HG02798 (cell line): ENCODE measurements at regions not wholly inside any gene's neighbourhood (a gene's known extent, or its start where the extent isn't known, plus 50 kb on each side); places are given as distances from the start of the nearest gene placed in this dataset.
"Not testable (repeated sequence)": the region's sequence is repeated elsewhere in the genome, so short reads cannot be mapped to it uniquely, and the experiment has no call there.

Source experiments
- ATAC-seq: cut with Tn5 transposase; IDR thresholded peaks from one replicate; pipeline ENCODE4 v1.9.1; 2021; ENCODE audit warnings: mild to moderate bottlenecking; ENCODE audit not compliant: unreplicated experiment, poor library complexity

GRCh38 chr10:108362296-108362695 lies 1197.8 kb upstream of the SORCS1 start:
- no peak for ATAC-seq

DNA sequence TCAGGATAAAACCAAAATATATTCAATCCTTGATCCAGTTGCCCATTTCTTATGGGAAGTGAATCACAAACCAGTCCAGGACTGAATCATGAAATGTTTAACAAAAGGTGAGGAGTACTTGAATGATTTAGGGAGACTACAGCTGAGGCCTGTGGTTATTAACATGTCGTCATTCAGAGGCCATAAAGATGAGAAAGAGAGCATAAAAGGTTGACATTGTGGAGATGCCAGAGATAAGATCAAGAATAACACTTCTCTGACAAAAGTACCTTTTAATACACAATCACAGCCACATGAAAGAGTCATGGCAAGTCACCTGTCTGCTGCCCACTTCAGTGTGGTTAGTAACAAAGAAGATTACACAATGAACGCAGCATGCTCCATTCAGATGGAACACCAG lies 1195.7 kb upstream of the SORCS1 start:
- ATAC-seq, result no peak

DNA sequence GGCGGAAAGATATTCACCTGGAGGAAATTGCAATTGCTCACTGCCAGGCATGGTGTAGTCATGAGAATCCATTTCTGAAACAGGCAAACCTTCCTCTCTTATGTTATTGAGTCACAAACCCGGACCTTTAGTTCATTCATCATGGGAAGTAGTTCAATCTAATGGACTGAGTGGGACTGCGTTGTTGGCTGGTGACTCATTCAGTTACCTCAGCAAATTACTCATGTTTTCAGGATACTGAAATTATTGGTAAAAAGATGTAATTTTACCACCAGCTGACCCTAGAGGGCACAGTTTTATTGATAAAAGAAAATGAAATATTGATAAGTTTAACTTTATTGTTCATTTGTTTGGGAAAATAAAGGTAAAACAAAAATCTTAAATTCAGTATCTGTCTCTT lies 1194.4 kb upstream of the SORCS1 start:
- peak; percentile 64 for ATAC-seq

DNA sequence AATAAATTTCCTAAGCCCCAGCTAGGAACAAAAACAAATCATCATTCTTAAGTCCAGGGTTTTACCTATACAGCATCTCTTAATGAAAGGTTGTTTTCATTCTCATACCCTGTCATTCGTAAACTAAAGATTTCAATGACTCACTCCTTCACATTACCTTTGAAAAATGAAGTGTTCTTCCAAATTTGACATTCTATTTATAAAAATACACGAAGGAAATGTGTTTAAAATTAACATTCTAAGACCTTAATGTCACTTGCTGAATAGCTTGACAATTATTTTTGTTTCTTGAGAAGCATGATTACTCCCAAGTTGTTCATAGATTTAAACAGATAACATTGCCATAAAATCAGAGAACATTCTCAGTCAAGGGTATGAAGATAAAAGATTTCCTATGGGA lies 1188.3 kb upstream of the SORCS1 start:
- no peak for ATAC-seq

GRCh38 chr10:108348215-108348614 lies 1183.7 kb upstream of the SORCS1 start:
- no peak for ATAC-seq

GRCh38 chr10:108346066-108346465 lies 1181.6 kb upstream of the SORCS1 start:
- ATAC-seq, result no peak

DNA sequence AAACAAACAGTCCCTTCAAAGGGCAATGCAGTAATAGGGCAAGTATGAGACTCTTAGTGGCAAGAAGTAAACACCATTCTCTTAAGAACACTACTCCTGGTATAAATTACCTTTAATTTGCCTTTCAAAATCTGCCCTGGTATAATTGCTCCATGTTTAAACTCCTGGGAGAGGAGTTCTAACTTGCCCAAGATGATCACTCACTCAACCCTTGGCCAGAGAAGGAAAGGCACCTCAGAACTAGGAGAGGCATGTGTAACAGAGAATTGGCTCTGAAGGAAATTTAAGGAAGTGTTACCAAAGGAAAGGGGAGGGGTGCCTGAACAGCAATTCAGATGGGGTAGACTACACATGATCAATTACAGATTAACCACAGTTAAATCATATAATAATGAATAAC lies 1173.6 kb upstream of the SORCS1 start:
- no peak for ATAC-seq

DNA sequence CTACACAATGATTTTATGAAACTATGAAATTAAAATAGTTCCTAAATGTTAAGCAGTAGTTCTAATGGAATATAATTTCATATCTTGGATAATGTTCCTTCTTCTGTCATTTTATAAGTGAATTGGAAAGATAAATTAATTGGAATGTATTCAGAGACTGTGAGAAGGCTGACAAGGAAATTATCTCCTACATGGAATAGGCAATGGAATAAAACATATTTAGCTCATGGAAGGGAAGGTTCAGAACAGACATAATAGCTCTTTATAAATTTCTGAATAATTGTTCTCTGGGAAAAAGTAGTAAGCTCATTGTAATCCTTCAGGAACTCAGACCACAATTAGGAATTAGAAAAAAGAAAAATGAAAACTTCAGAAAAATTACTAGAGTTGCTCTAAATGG lies 1172.3 kb upstream of the SORCS1 start:
- no peak for ATAC-seq

GRCh38 chr10:108327706-108328105 lies 1163.2 kb upstream of the SORCS1 start:
- ATAC-seq, result no peak

DNA sequence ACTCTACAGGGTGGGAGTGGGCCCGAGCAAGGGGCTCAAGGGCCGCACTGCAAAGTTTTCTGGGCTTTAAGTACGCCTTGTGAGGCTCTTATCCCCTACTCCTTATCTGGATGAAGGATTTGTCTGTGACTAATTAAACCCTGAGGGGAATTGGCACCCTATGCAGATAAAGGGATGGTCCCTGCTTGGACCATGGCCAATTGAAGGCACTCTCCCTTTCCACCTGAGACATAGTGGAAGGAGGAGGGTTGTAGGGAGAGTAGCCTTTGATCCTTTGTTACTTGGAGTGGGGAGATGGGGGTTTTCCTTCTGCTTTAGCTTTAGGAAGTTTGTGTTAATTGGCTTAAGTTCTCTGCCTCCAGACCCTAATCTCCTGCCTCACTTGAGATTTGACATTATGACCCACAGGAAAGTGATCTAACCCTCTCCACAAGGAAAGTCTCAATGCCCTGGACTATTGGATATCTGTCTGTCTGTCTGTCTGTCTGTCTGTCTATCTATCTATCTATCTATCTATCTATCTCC lies 1158.8 kb upstream of the SORCS1 start:
- ATAC-seq, result no peak

DNA sequence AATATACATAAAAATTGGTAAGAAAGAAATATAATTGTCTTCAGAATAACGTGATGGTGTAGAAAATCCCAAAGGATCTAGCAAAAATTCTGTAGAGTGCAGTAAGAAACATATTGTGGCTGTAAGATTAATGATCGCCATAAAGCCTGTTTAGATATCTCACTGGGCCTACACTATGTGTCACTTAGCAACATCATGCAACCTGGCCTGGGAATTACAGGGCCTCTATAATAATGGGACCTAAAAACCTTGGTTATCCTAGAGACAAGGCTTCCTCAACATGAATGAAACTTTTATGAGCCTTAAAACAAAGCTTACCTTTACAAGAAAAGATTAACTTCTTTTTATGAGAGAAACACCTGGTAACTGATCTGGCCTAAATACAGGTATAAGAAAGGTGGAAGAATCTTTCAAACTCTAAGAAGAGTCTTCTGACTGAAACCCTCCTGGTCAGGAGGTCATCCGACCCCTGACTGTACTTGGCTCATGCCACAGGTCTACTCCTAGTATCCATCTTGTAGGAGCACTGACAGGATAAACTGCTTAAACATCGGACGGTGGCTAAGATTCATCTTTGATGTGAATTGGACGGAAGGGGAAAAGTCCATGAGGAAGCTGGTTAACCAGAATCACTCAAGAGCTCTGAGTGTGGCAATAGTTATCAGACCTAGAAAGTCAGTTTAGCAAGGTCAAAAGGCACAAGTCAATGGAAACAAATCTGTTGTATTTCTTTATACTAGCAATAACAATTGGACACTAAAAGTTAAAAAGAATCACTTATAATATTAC lies 1155.1 kb upstream of the SORCS1 start:
- ATAC-seq, result no peak

- not testable (repeated sequence) for ATAC-seq
Observed at GRCh38 chr10:108315636-108316035, 1151.1 kb upstream of the SORCS1 start.

DNA sequence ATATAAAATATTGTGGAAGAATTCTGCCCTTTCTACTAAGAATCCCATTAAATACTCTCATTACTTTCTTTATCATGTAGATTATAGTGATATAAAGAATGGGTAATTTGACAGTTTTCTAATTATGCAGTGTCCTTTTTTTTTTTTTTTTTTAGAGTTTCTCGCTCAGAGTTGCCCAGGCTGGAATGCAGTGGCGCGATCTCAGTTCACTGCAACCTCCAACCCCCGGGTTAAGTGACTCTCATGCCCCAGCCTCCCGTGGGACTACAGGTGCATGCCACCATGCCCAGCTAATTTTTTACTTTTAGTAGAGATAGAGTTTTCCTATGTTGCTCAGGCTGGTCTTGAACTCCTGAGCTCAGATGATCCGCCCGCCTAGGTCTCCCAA lies 1143.4 kb upstream of the SORCS1 start:
- ATAC-seq, result no peak

- ATAC-seq, result no peak
Observed at GRCh38 chr10:108307250-108307924, 1142.9 kb upstream of the SORCS1 start.

DNA sequence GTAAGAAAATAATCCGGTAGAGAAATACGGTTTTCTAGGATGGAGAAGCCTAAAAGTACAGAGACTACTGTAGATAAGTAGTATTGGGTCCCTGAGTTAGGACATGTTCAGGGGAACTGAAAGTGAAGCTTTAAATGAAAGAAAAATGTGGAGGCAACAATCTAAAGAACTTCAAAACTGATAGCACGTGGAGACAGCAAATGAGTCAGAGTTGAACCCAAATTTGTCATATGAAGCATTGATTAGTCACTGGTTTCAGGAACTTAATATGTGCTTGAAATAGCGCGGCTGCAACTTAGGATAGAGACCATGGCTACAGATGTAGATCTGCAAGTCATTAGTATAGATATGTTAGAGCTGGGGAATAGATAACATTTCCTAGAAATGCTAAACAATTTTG lies 1138.6 kb upstream of the SORCS1 start:
- no peak for ATAC-seq

GRCh38 chr10:108301002-108301401 lies 1136.5 kb upstream of the SORCS1 start:
- ATAC-seq, result no peak

DNA sequence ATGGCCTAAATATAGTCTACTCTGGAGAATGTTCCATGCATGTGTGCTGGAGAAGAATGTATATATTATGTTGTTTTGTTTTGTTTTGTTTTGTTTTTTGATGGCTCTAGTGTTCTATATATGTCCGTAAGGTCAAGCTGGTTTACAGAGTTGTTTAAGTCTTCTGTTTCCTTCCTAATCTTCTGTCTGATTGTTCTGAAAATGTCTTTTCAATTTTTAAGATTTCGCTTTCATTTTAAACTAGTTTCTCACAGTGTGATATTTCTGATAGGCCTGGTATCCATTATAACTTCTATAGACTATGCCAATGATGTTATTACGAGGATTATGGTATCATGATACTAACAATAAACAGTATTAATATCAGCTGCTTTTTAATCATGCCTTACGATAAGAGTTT lies 1126.3 kb upstream of the SORCS1 start:
- ATAC-seq, result no peak

- no peak for ATAC-seq
Observed at GRCh38 chr10:108275895-108276685, 1111.6 kb upstream of the SORCS1 start.

- no peak for ATAC-seq
Observed at GRCh38 chr10:108260383-108260906, 1095.9 kb upstream of the SORCS1 start.

DNA sequence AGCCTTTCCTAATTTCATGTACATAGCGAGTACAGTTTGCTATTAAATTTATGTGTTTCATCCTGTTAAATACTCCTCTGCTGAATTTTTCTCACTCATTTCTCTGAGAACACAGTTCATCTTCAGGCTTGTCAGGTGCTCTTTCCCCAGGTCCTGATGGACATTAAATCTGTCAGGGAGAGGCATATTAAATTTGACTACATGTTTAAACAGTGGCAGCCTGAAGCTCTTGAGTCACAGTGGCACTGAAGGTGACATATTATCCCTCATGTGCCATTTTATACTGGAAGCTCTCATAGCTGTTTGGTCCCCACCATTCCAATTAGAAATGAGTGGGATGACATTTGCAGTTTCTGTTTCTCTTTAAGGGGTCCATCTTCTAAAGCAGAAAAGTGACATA lies 1089.6 kb upstream of the SORCS1 start:
- no peak for ATAC-seq

DNA sequence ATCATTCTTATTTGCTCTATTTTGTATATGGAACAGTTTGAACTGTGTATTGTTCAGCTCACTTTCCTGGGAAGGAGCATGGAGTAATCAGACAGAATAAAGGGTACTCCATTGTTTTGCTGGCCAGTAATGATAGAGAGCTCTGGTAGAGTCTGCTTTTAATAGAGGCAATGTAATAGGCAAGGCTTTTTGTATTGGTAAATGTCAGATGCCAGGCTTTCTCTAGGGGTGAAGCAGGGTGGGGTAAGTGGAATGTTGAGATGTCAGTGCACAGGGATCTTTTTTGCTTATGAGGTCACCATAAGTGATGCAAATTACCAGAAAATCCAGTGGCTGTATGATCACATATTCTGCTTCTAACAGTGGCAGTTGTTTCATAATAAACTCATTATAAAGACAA lies 1088.3 kb upstream of the SORCS1 start:
- ATAC-seq, result no peak
